Colonic mucosa (tissue), 4 donors: ENCODE measurements at regions not wholly inside any gene's neighbourhood (a gene's known extent, or its start where the extent isn't known, plus 50 kb on each side); places are given as distances from the start of the nearest gene placed in this dataset.

Experiments used
- DNase-seq: peaks from one replicate; pipeline ENCODE4 v3.0.0-alpha.2; 2020
- H3K27ac ChIP-seq: fragments of 200-600 bp; one replicate; pipeline ENCODE4 v1.8.0; 2021
- H3K27me3 ChIP-seq: fragments of 200-600 bp; one replicate; pipeline ENCODE4 v1.8.0; 2021
- H3K36me3 ChIP-seq: fragments of 200-600 bp; one replicate; pipeline ENCODE4 v1.8.0; 2021
- H3K4me1 ChIP-seq: fragments of 200-600 bp; one replicate; pipeline ENCODE4 v1.8.0; 2021; ENCODE audit warnings: mild to moderate bottlenecking
- H3K4me3 ChIP-seq: fragments of 200-600 bp; one replicate; pipeline ENCODE4 v1.8.0; 2021
- H3K9ac ChIP-seq, 2 donors: one replicate each; pipeline ENCODE4 v1.7.0; 2013; ENCODE audit warnings: control low read depth in 2 of 2, low read depth in 2 of 2, low read length in 2 of 2
- H3K9me3 ChIP-seq: fragments of 200-600 bp; one replicate; pipeline ENCODE4 v1.8.0; 2021
- intact Hi-C: fragments of 100-400 bp; cut with DNase I; formaldehyde crosslinking; loops from one replicate; pipeline ENCODE4 v1.14.1; 2022
- TF ChIP-seq, protein P1 (sequence below): fragments of 200-600 bp; IDR thresholded peaks from one replicate; pipeline ENCODE4 v1.8.0; 2022; ENCODE audit warnings: antibody characterized with exemption, mild to moderate bottlenecking
- donor health status: healthy.
- donor health status: DM: no; HTN: no; CAD: no.
- donor health status: DM: no; HTN: no; CAD: no.

GRCh38 chr1:115564201-115564600 is 77.6 kb upstream of the VANGL1 start:
- Histone ChIP-seq H3K4me3 (no peak overlapping the region), H3K4me1 (no peaks in the 10 kb centered on the region), H3K9me3 (no peaks in the 10 kb centered on the region), H3K27ac (no peak overlapping the region), H3K27me3 (no peaks in the 10 kb centered on the region), H3K9ac (no peak overlapping the region), H3K36me3 (no peaks in the 10 kb centered on the region)
- intact Hi-C loops, result no loop called here
- TF ChIP-seq, protein P1, sequence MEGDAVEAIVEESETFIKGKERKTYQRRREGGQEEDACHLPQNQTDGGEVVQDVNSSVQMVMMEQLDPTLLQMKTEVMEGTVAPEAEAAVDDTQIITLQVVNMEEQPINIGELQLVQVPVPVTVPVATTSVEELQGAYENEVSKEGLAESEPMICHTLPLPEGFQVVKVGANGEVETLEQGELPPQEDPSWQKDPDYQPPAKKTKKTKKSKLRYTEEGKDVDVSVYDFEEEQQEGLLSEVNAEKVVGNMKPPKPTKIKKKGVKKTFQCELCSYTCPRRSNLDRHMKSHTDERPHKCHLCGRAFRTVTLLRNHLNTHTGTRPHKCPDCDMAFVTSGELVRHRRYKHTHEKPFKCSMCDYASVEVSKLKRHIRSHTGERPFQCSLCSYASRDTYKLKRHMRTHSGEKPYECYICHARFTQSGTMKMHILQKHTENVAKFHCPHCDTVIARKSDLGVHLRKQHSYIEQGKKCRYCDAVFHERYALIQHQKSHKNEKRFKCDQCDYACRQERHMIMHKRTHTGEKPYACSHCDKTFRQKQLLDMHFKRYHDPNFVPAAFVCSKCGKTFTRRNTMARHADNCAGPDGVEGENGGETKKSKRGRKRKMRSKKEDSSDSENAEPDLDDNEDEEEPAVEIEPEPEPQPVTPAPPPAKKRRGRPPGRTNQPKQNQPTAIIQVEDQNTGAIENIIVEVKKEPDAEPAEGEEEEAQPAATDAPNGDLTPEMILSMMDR, result no peak
- no peak for DNase-seq

DNA sequence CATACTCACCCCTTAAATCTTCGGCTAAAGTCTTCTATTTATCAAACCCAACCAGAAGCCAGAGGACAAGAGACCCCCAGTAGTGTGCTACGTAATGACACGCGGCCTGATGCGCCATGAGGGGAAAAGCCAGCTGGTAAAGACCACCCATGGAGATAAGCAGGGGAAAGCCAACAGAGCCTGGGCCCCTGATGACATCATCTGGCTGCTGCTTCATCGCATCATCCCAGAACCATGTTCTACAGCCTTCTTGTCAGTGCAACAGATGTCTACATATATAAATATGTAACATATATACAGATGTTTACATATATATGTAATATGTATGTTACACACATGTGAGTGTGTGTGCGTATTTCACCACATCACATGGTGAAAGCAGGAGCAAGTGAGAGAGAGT is 81.7 kb upstream of the VANGL1 start:
- intact Hi-C loops, result no loop called here
- TF ChIP-seq, protein P1, result no peak
- H3K9ac ChIP-seq, result no peak overlapping the region

DNA sequence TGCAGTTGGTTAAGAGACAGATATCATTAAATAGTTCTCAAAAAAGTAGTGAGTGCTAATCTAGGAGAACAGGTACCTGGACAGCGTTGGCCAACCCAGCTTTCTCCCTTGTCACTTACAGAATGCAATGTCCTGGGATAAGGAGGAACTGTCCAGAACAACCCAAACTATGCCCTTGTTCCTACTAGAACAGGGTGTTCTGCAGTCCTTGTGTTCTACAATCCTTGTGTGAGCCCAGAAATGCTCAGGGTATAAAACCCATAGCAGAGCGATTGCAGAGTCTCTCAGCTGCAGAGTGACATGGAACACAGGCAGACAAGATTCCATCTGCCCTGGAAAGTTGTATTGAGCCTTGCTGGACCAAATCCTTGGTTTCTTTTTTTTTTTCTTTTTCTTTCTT is 83.5 kb upstream of the VANGL1 start:
- TF ChIP-seq, protein P1, result no peak
- DNase-seq, result no peak
- Histone ChIP-seq H3K27me3 (no peaks in the 10 kb centered on the region), H3K4me1 (no peaks in the 10 kb centered on the region), H3K27ac (no peak overlapping the region), H3K9me3 (no peaks in the 10 kb centered on the region), H3K36me3 (no peaks in the 10 kb centered on the region), H3K9ac (no peak overlapping the region), H3K4me3 (no peak overlapping the region)
- intact Hi-C loops, result no loop called here

More for the DNA sequence above, 81.7 kb upstream of the VANGL1 start:
- H3K36me3 ChIP-seq, result no peaks in the 10 kb centered on the region
- no peak overlapping the region for H3K4me3 ChIP-seq
- no peak overlapping the region for H3K27ac ChIP-seq
- no peaks in the 10 kb centered on the region for H3K4me1 ChIP-seq
- no peaks in the 10 kb centered on the region for H3K9me3 ChIP-seq
- no peak for DNase-seq
- no peaks in the 10 kb centered on the region for H3K27me3 ChIP-seq

DNA sequence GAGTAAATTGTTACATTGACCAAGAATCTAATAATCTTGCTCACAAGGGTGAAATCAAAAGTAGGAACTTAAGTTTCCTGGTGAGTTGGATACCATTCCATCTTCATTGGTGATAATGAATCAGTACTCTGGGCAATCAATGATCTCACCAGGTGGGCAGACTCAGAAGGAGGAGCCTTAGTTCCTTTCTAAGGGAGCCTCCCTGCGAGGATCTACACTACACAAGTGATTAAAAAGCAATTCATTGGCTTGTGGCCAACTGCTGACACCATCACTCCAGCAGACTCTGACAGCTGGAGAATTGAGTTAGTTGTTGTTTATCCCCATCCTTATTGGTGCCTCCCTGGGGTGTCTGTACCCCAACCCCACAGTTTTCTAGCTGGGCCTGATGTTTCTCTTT is 84.1 kb upstream of the VANGL1 start:
- H3K27me3 ChIP-seq, result no peaks in the 10 kb centered on the region
- H3K4me1 ChIP-seq, result no peaks in the 10 kb centered on the region
- no peak overlapping the region for H3K4me3 ChIP-seq
- TF ChIP-seq, protein P1, result no peak
- intact Hi-C loops, result no loop called here
- no peak overlapping the region for H3K9ac ChIP-seq
- H3K27ac ChIP-seq, result no peak overlapping the region
- no peaks in the 10 kb centered on the region for H3K36me3 ChIP-seq
- no peaks in the 10 kb centered on the region for H3K9me3 ChIP-seq
- DNase-seq, result no peak

- TF ChIP-seq, protein P1, result no peak
- intact Hi-C loops, result no loop called here
Measured at GRCh38 chr1:115556236-115556635, 85.5 kb upstream of the VANGL1 start.

DNA sequence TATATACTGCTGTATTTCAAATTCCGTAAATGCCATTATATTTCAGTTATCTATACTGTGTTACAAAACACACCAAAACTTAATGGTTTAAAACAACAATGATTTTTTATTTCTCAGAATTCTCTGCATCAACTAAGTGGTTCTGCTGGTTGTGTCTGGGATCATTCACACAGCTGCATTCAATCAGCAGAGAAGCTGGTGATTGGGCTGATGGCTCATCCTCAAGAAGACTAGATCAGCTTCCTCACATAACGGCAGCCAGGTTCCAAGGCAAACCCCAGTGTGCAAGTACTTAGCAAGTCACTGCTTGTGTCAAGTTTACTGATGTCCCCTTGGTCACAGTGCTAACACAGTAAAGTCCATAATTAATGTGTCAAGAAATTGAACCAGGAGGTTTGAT is 86.3 kb upstream of the VANGL1 start:
- no peaks in the 10 kb centered on the region for H3K36me3 ChIP-seq
- intact Hi-C loops, result no loop called here
- H3K27me3 ChIP-seq, result no peaks in the 10 kb centered on the region
- DNase-seq, result no peak
- H3K9ac ChIP-seq, result no peak overlapping the region
- H3K9me3 ChIP-seq, result no peaks in the 10 kb centered on the region
- no peaks in the 10 kb centered on the region for H3K4me1 ChIP-seq
- TF ChIP-seq, protein P1, result no peak
- no peak overlapping the region for H3K4me3 ChIP-seq
- H3K27ac ChIP-seq, result no peak overlapping the region

More at GRCh38 chr1:115556236-115556635, 85.5 kb upstream of the VANGL1 start:
- H3K27ac ChIP-seq, result no peak overlapping the region
- H3K9ac ChIP-seq, result no peak overlapping the region
- no peak for DNase-seq
- no peak overlapping the region for H3K4me3 ChIP-seq
- no peaks in the 10 kb centered on the region for H3K27me3 ChIP-seq
- H3K4me1 ChIP-seq, result no peaks in the 10 kb centered on the region
- no peaks in the 10 kb centered on the region for H3K9me3 ChIP-seq
- H3K36me3 ChIP-seq, result no peaks in the 10 kb centered on the region
